HG02571 (cell line): ENCODE measurements at regions not wholly inside any gene's neighbourhood (a gene's known extent, or its start where the extent isn't known, plus 50 kb on each side); places are given as distances from the start of the nearest gene placed in this dataset.
"Not testable (repeated sequence)": the region's sequence is repeated elsewhere in the genome, so short reads cannot be mapped to it uniquely, and the experiment has no call there.

ENCODE experiments used
- ATAC-seq: cut with Tn5 transposase; IDR thresholded peaks from one replicate; pipeline ENCODE4 v1.9.1; 2021; ENCODE audit warnings: mild to moderate bottlenecking, moderate library complexity; ENCODE audit not compliant: unreplicated experiment

DNA sequence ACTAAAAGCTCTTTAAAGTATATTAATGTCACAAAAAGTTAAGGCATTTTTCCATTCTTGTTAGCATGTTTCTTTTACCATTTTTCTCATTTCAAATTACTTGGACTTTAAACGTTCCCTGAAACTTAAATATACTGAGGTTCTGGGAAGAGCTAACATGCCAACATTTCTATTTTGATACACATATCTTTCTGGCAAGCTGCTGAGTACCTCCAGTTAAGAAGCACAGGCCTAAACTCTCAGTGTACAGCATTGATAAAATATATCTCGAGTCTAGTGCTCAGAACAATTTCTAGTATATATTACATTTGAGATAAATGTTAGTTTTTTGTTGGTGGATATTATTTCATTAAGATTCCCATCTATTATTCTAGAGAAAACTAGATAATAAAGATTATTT lies 612.9 kb upstream of the KCND2 start:
- ATAC-seq: no peak

DNA sequence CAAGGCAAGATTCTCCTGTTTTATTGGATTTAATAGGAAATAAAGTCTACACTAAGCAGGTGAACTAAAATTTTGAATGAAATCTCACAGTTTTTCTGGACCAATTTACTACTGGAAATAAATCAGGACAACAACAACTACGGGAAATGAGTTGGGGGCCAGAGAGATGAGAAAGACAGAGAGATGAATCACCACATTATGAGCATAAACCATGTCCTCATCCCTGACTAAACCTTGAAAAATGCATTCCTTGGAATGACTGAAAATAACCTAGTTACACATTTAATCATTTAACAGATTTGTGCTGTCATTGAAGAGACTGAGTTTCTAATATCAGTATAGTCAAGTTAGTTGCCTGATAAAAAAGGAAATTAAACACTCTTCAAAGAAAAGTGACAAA lies 608.4 kb upstream of the KCND2 start:
- no peak for ATAC-seq

DNA sequence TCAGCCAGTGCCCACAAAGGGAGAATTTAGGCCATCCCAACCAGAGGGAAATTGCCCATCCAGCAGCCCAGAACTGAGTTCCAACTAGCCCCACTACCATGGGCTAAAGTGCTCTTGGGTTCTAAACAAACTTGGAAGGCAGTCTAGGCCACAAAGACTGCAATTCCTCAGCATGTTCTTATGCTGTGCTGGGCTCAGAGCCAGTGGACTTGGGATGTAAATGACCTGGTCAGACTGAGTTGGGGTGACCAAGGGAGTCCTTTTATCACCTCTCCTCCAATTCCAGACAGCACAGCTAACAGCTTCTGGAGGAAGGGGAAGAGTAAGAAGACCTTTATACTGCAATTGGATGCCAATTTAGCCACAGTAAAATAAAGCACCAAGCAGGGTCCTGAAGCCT lies 607.2 kb upstream of the KCND2 start:
- ATAC-seq: no peak

DNA sequence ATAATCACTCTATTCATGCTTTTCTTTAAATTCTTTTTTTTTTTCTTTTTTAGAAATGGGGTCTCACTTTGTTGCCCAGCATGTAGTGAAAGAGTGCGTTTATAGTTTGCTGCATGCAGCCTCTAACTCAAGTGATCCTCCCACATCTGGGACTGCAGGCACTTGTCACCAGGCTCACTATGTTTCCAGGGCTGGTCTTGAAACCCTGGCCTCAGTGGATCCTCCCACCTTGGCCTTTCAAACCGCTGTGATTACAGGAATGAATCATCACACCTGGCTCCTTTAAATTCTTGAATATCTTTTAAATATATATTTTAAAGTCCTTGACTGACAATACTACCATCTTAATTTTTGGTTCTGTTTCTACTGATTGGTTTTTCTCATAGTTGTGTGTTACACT lies 591.6 kb upstream of the KCND2 start:
- ATAC-seq: no peak

DNA sequence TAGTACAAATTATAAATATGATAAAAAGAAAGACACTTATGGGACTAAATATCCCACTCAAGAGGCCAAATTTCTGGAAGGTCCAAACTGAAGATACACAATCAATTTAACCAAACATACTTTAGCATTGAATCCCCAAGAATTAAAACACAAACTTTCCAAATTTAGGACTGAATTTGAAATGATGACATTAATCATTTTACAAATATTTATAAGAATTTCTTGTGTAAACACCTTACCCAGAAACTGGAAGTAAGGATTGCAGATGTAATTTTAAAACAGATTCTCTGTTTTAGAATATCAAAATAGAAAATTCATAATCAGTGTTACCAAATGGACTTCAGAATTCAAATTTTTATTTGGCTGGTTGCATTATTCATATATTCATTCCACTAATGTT lies 588.2 kb upstream of the KCND2 start:
- no peak for ATAC-seq

DNA sequence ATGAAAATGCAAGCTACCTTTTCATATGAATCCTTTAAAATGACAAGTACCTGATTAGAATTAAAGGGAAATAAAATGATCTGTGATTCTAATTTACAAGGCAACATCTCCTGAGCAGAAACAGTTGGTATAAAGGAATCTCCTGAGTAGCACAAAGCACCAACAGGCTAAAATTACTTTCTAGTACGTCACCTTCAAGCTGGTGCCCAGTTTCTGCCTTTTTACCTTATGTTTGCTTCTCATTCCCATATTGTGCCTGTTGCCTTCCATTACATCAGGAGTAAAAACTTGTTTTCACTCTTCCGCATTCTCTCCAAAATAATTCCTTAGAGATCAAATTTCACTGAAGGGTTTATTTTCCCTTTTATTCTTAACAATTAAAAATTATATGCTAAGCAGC lies 587.1 kb upstream of the KCND2 start:
- ATAC-seq: no peak

DNA sequence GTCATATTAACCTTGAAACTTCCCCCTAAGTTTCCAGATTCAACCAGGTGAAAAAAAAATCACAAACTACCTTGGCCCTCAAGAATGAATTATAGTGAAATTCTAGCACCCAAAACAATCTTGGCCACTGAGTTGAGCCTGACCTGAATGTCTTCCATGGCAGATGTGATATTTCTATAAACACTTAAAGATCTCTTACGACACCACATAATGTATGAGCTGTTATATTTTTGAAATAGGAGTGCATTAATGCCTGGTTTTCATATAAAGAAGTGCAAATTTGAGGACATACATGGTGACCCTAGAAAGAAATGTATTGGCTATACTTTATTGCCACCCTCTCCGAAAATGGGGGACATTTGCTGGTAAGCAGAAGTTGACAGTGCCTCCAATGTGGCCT lies 584.1 kb upstream of the KCND2 start:
- ATAC-seq: no peak

DNA sequence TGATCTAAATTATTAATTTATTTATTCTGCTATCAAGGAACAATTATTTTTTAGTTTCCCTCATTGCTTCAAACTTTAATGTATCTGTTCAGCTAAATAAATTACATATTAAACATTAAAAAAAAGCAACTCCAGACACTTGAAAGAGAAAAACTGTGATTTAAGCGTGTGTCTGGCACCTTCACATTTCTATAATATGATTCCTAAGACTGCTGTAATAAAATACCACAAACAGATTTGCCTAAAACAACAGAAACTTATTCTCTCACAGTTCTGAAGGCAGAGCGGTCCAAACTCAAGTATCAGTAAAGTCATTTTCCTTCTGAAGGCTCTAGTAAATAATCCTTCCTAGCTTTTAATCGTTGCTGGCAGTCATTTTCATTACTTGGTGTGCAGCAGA lies 580.4 kb upstream of the KCND2 start:
- no peak for ATAC-seq

DNA sequence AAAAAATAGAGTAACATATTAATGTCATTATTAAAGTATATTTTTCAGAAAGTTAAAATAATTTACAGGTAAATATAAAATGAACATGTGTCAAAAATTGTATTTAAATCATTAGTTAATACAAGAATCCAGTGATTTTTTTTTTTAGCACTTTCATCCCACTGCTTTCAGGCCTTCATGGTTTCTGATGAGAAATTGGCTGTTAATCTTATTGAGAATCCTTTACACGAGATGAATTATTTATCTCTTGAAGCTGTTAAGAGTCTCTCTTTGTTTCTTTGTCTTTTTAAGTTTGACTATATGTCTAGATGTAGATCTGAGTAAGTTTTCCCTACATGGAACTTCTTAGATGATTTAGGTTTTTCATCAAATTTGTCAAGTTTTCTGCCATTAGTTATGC lies 578.5 kb upstream of the KCND2 start:
- no peak for ATAC-seq

DNA sequence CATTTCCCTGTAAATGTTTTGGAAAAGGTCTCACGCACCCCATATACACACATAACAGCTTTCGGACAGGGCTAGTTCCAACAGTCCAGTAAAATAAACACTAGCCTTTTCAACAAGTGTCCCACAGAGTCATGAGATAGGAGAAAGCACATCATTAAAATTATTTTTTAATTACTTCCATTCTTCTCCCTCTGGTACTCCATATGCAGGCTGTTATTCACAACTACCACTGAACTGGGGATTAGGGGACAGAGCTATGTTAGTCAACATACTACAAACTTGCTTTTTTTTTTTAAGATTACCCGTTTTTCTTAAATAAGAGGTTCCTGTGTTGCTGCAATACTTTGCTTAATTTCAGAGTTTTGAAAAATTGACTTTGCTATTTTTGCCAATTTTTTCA lies 576.6 kb upstream of the KCND2 start:
- ATAC-seq: no peak

DNA sequence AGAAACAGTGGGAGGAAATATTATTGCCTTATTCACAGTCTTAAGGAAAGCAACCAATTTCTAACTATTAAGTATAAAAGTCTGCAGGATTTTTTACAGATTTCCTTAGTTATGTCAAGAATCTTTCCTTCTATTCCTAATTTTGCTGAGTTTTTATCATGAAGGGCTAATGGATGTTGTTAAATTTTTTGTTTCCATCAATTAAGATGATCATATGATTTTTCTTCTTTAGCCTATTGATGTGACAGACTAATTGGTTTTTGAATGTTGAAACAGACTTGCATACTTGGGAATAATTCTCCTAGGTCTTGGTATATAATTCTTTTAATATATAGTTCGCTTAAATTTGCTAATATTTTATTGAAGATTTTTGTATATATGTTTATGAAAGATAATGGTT lies 569.1 kb upstream of the KCND2 start:
- ATAC-seq: no peak

DNA sequence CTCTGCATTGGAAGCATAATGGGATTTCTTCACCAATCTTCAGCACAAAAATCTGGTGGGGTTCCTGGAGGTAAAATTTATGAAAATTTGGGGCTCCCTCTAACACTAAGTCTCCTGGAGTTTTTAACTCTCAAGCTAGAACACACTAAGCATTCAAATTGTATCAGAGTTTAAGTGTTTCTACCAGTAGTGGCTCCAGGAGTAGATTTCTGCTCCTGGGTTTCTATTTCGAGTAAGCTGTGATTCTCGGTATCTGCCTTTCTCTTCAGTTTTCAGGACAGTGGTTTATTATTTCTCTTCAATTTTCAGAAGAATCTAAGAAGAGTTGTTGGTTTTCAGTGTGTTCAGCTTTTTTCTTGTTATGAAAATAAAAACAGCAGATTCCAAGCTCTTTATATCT lies 566.4 kb upstream of the KCND2 start:
- no peak for ATAC-seq

DNA sequence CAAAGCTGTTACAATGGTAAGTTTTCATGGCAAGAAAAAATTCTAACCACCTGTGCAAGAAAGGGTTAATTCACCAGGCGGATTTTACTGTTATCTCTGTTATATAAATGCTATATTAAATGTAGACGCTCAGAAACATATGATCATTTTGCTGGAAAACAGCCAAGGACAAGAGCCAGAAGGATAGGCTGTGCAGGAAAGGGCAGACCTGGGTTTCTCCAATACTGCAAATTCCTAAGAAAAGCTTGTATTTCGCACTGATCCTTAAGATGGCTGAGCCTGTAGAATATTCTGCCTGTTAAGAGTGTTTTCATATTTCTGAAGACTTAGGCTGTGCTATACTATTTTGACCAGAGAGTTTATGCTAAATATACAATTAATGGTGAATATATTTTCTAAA lies 564.1 kb upstream of the KCND2 start:
- ATAC-seq: no peak

DNA sequence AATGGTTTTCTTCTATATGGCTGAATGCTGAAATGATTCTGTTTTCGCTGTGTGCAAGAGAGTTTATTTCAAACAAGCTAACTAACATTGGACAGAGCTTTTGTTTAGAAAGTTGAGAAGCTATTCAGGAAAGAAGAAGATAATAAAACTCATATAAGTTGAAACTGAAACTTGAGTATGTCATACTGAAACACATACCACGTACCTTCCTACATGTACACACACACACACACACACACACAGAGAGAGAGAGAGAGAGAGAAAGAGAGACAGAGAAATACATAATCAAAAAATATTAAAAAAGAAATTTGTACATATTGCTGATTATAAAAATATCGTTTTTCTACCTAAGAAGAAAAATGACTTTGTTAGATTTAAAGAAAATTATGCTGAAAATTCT lies 561.9 kb upstream of the KCND2 start:
- ATAC-seq: no peak

DNA sequence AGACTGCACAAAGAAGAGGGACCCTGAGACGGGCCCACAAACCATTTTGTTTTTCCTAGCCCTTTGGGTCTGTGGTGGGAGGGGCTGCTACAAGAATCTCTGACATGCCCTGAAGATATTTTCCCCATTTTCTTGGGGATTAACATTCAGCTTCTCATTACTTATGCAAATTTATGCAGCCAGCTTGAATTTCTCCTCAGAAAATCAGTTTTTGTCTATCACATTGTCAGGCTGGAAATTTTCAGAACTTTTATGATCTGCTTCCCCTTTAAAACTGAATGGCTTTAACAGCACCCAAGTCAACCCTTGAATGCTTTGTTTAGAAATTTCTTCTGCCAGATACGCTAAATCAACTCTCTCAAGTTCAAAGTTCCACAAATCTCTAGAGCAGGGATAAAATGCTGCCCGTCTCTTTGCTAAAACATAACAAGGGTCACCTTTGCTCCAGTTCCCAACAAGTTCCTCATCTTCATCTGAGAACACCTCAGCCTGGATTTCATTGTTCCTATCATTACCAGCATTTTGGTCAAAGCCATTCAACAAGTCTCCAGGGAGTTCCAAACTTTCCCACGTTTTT lies 560.0 kb upstream of the KCND2 start:
- no peak for ATAC-seq

DNA sequence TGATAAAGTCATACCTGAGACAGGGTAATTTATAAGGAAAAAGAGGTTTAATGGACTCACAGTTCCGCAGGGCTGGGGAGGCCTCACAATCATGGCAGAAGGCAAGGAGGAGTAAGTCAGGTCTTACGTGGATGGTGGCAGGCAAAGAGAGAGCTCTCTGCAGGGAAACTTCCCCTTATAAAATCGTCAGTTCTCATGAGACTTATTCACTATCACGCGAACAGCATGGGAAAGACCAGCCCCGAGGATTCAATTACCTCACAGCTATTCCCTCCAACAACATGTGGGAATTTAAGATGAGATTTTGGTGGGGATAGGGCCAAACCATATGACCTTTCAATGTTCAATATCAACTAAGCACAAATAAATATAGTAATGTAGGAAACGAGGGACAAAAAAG lies 559.4 kb upstream of the KCND2 start:
- no peak for ATAC-seq

DNA sequence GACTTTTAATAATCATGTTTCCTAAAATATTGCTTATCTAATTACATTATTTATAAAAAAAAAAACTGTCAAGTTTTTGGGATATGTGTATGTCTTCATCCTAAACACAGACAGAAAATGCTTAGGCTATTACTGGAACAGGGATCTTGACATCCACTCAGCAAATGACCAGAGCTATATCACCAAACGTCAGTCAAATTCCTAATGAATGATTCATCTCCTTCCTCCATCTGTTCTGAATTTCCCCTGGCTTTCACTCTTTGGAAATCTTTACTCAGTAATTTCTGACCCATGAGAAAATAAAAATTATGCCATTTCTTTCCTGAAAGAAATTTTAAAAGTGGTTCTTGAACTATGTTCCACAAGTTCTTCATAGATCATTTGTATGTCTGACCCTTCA lies 552.4 kb upstream of the KCND2 start:
- no peak for ATAC-seq

DNA sequence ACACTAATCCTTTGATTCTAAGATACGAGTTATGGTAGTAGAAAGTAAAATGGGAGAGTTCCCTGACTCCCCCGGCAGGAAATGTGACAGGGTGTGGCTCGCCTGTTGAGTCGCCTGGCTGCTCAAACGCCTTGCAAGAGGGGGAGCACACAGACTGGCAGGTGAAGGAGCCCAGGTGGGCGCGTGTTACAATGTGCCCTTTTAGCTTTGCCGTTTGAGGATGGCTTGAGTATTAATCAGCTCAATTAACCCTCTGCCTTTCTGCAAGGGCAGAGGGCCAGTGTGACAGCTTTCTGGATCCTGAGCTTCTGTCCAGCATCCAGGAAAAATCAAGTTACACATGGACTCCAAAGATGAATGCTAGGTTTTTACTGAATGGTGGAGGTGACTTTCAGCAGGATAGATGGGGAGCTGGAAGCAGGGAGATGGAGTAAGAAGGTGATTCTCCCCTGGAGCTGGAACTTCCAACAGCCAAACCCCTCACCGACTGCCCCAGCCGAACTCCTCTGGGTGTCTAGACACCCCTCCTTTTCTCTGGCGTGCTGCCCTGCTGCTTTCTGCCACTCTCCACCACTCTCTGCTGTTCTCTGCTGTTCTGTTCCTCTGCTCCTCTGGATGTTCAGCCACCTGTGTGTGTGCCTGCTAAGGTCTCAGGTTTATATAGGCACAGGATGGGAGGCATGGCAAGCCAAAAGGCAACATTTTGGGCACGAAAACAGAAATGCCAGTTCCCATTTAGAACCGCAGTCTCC lies 548.8 kb upstream of the KCND2 start:
- ATAC-seq: no peak

DNA sequence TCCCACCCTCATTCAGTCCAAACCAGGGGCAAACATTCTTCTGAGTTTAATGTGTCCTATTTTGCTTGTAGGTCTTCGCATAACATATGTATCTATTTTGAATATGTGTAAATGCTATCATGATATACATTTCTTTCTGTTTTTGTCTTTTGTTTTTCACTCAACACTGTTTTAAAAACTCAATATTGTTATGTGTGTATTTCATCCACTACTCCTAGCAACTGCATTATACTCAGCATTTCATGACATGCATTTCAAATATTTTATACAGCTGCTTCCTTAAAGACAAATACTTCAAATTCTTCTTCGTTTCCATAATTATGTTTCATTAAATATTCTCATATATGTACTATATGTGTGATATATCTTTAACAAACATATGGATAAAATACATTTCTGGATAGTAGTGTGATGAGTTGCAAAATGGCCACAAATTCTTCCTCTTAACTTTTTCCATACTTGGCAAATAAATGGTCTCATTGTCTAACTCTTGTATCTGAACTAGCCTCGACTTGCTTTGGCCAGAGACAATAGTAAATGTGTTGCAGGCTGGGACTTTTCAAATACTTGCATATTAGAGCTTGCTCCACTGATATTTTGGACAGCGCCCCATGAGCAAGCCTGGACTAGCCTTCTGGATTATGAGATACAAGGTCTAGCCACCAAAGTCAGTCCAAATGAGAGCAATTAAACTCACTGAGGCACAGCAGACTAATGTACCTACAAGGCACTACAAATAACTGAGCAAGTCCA lies 539.7 kb upstream of the KCND2 start:
- ATAC-seq: no peak

DNA sequence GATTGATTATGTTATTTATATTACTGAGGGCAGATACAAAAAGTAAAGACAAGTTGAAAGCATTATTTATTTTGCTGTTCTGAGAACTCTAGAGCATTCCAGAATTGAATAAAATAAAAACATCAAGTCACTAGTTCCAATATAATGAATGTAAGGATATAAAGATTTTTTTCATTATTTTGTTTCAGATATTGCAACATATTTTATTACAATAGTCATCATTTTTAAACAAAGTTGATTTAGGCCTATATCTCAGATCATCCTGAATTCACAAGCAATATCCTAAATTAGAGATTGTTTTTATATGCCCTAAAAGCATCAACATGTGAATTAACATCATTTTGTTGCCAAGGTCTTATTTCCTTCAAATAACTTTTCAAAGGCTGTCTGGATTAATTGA lies 535.6 kb upstream of the KCND2 start:
- no peak for ATAC-seq

DNA sequence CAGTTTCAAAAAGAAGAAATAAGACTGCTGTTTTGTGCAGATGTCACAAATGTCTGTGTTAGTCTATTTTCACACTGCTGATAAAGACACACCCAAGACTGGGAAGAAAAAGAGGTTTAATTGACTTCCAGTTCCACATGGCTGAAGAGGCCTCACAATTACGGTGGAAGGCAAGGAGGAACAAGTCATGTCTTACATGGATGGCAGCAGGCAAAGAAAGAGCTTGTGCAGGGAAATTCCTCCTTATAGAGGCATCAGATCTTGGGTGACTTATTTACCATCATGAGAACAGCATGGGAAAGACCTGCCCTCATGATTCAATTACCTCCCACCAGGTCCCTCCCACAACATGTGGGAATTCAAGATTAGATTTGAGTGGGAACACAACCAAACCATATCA lies 527.7 kb upstream of the KCND2 start:
- ATAC-seq: not testable (repeated sequence)

DNA sequence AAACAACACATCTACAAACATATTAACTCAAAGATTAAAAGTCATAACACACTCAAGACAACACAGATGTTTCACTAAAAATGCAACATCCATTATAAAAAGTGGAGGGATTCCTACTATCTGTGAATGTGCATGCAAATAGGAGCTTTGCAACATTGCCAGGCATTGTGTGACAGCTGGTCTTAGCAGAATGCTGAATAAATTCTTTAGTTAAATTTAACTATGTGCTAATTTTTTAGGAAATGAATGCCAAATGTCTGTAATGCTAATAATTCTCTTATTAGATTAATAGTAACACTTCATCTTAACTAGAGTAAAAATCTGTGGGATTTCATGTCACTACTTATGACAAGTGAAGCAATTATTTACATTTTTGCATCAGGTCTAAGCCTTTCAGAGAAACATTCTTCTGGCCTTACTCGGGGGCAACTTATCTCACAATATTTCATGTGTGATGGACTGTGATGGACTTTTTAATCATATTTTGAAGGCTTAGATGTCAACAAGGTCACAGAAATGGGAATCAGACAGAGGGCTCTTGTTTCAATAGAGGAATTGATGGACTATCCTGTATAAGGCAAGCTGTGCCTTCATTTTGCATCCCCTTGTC lies 524.6 kb upstream of the KCND2 start:
- ATAC-seq: no peak
